HCT116 (cell line): ENCODE measurements at regions not wholly inside any gene's neighbourhood (a gene's known extent, or its start where the extent isn't known, plus 50 kb on each side); places are given as distances from the start of the nearest gene placed in this dataset.

ENCODE experiments used
- ATAC-seq: fragments of 200-7000 bp; cut with Tn5 transposase; 2 replicates; pipeline ENCODE4 v1.9.1; 2020; ENCODE audit warnings: mild to moderate bottlenecking, moderate library complexity
- BruUV-seq: library from RNA; stranded (reverse); fragments of 400-500 nt; replicated peaks from 2 replicates; lab custom pipeline; 2021; lab: Mats Ljungman, UMichigan
- CTCF ChIA-PET: fragments of 300-600 bp; sonication (Branson Sonifier 250); formaldehyde crosslinking; loops from one replicate; lab custom pipeline; 2021; ENCODE audit warnings: antibody characterized with exemption; lab: Charles Lee
- POLR2A ChIA-PET: fragments of 300-600, 350-600 bp; sonication (Branson Sonifier 250); formaldehyde crosslinking; loops from one replicate; lab custom pipeline; 2021; ENCODE audit warnings: antibody characterized with exemption; lab: Charles Lee
- RAD21 ChIA-PET, 2 experiments: fragments of 300-600 bp; sonication (Branson Sonifier 250); formaldehyde crosslinking; loops; one replicate each; lab custom pipeline; 2023; ENCODE audit warnings: low total read pairs in 2 of 2; ENCODE audit not compliant: uncharacterized antibody in 2 of 2, unreplicated experiment in 2 of 2, low non-redundant PET in 1 of 2; lab: Charles Lee
- DNase-seq: peaks from one replicate; pipeline ENCODE4 v3.0.0-alpha.2; 2010; ENCODE audit warnings: low read depth, low spot score
- H2AFZ ChIP-seq: fragments of 200-600 bp; shearing (Covaris generic), sonication (generic); 2 replicates; pipeline ENCODE4 v1.6.1; 2017; ENCODE audit warnings: low read depth, mixed run types, mixed read lengths, antibody characterized with exemption, low read length; ENCODE audit not compliant: poor library complexity, severe bottlenecking
- H3K27ac ChIP-seq: 2 replicates; pipeline ENCODE4 v1.5.1; 2012; ENCODE audit warnings: low read depth, low read length
- H3K27me3 ChIP-seq: fragments of 200-600 bp; sonication (generic); 2 replicates; pipeline ENCODE4 v1.6.1; 2016; ENCODE audit warnings: mixed run types, low read length, mixed read lengths; ENCODE audit not compliant: insufficient read depth
- H3K36me3 ChIP-seq, 2 experiments: fragments of 200-500 bp in 1 of 2; fragments of 200-600 bp in 1 of 2; sonication (Bioruptor generic) in 1 of 2; sonication (generic) in 1 of 2; 2 replicates each; pipeline versions ENCODE4 v1.5.1 to v1.6.1; 2014 to 2016; ENCODE audit warnings: low read length in 2 of 2, inconsistent platforms in 1 of 2, mixed read lengths in 1 of 2, mixed run types in 1 of 2; ENCODE audit not compliant: insufficient read depth in 2 of 2, control insufficient read depth in 1 of 2
- H3K4me1 ChIP-seq, 2 experiments: fragments of 200-600 bp in 1 of 2; sonication (generic) in 1 of 2; 2 replicates each; pipeline versions ENCODE4 v1.5.1 to v1.6.1; 2012 to 2017; ENCODE audit warnings: low read length in 2 of 2, inconsistent platforms in 1 of 2, mild to moderate bottlenecking in 1 of 2, mixed read lengths in 1 of 2, mixed run types in 1 of 2, moderate library complexity in 1 of 2; ENCODE audit not compliant: insufficient read depth in 2 of 2, control insufficient read depth in 1 of 2
- H3K4me2 ChIP-seq: fragments of 200-600 bp; sonication (generic); 2 replicates; pipeline ENCODE4 v1.6.1; 2017; ENCODE audit warnings: mixed run types, low read length, mixed read lengths
- H3K4me3 ChIP-seq, 2 experiments: fragments of 200-600 bp in 1 of 2; sonication (generic) in 1 of 2; replicated peaks in 1 of 2; 2 replicates each; pipeline ENCODE4 v1.5.1; 2011 to 2016; ENCODE audit warnings: low read length in 2 of 2, control low read depth in 1 of 2, low read depth in 1 of 2, mild to moderate bottlenecking in 1 of 2, mixed read lengths in 1 of 2, mixed run types in 1 of 2
- H3K79me2 ChIP-seq: fragments of 200-600 bp; sonication (generic); 2 replicates; pipeline ENCODE4 v1.6.1; 2017; ENCODE audit warnings: mild to moderate bottlenecking, mixed run types, low read length, moderate library complexity, mixed read lengths; ENCODE audit not compliant: insufficient read depth
- H3K9ac ChIP-seq: fragments of 200-600 bp; sonication (generic); 2 replicates; pipeline ENCODE4 v1.6.1; 2016; ENCODE audit warnings: low read length, mixed read lengths
- H3K9me2 ChIP-seq: fragments of 200-600 bp; sonication (generic), shearing (Covaris generic); 2 replicates; pipeline ENCODE4 v1.6.1; 2017; ENCODE audit warnings: mixed run types, mild to moderate bottlenecking, moderate library complexity; ENCODE audit not compliant: insufficient read depth
- H3K9me3 ChIP-seq, 2 experiments: fragments of 200-500 bp in 1 of 2; fragments of 200-600 bp in 1 of 2; sonication (Bioruptor generic) in 1 of 2; sonication (generic) in 1 of 2; 2 replicates each; pipeline ENCODE4 v1.6.1; 2014 to 2017; ENCODE audit warnings: low read length in 2 of 2, mixed read lengths in 2 of 2, inconsistent platforms in 1 of 2, low read depth in 1 of 2, mild to moderate bottlenecking in 1 of 2, mixed run types in 1 of 2, moderate library complexity in 1 of 2; ENCODE audit not compliant: control insufficient read depth in 1 of 2, insufficient read depth in 1 of 2
- H4K20me1 ChIP-seq: fragments of 200-600 bp; sonication (generic), shearing (Covaris generic); 2 replicates; pipeline ENCODE4 v1.6.1; 2017; ENCODE audit warnings: mixed run types, mild to moderate bottlenecking, moderate library complexity; ENCODE audit not compliant: insufficient read depth
- CBX3 ChIP-seq: IDR thresholded peaks from 2 replicates; pipeline ENCODE4 v1.6.1; 2012; ENCODE audit warnings: low read depth
- CEBPB ChIP-seq: IDR thresholded peaks from 2 replicates; pipeline ENCODE4 v1.6.1; 2012; ENCODE audit warnings: low read depth
- EGR1 ChIP-seq: IDR thresholded peaks from 2 replicates; pipeline ENCODE4 v1.6.1; 2012; ENCODE audit warnings: low read depth
- ELF1 ChIP-seq: IDR thresholded peaks from 2 replicates; pipeline ENCODE4 v1.6.1; 2012; ENCODE audit warnings: low read depth, borderline replicate concordance
- EZH2 ChIP-seq: fragments of 200-600 bp; sonication (generic); IDR thresholded peaks from 2 replicates; pipeline ENCODE4 v1.6.1; 2017; ENCODE audit warnings: antibody characterized with exemption, mixed run types
- EZH2phosphoT487 ChIP-seq: fragments of 200-600 bp; IDR thresholded peaks from 2 replicates; pipeline ENCODE4 v1.6.1; 2018; ENCODE audit warnings: antibody characterized with exemption, borderline replicate concordance
- JUND ChIP-seq: IDR thresholded peaks from 2 replicates; pipeline ENCODE4 v1.6.1; 2012
- POLR2AphosphoS5 ChIP-seq: IDR thresholded peaks from 2 replicates; pipeline ENCODE4 v1.6.1; 2011; ENCODE audit warnings: mild to moderate bottlenecking, low read depth, low read length, moderate library complexity
- RAD21 ChIP-seq: IDR thresholded peaks from 2 replicates; pipeline ENCODE4 v1.6.1; 2012; ENCODE audit warnings: low read depth, mild to moderate bottlenecking
- SIN3A ChIP-seq: IDR thresholded peaks from 2 replicates; pipeline ENCODE4 v1.6.1; 2012; ENCODE audit warnings: low read depth
- SP1 ChIP-seq: IDR thresholded peaks from 2 replicates; pipeline ENCODE4 v1.6.1; 2012; ENCODE audit warnings: low read depth
- SRF ChIP-seq: IDR thresholded peaks from 2 replicates; pipeline ENCODE4 v1.6.1; 2012; ENCODE audit warnings: low read depth
- TCF7L2 ChIP-seq: IDR thresholded peaks from 2 replicates; pipeline ENCODE4 v1.7.0; 2011; ENCODE audit warnings: borderline replicate concordance, inconsistent platforms; ENCODE audit not compliant: insufficient read depth, insufficient read length; ENCODE audit errors: extremely low read depth
- YY1 ChIP-seq: IDR thresholded peaks from 2 replicates; pipeline ENCODE4 v1.6.1; 2011; ENCODE audit warnings: low read length, low read depth, moderate library complexity, mild to moderate bottlenecking; ENCODE audit not compliant: insufficient replicate concordance; ENCODE audit errors: extremely low read depth
- ZNF274 ChIP-seq: fragments of 200-500 bp; sonication (Bioruptor generic); IDR thresholded peaks from 2 replicates; pipeline ENCODE4 v1.6.1; 2014; ENCODE audit warnings: mild to moderate bottlenecking, low read depth, low read length, inconsistent platforms
- intact Hi-C: fragments of 100-400 bp; cut with micrococcal nuclease; formaldehyde crosslinking; loops from 2 replicates; pipeline ENCODE4 v1.10.0; 2022
- TF ChIP-seq, protein P1 (sequence below), 3 experiments: fragments of 200-600 bp in 1 of 3; sonication (generic) in 1 of 3; IDR thresholded peaks in 2 of 3; conservative IDR thresholded peaks in 1 of 3; 2 replicates each; pipeline ENCODE4 v1.5.1; 2012 to 2017; ENCODE audit warnings: low read depth in 2 of 3, low read length in 2 of 3, antibody characterized with exemption in 1 of 3, borderline replicate concordance in 1 of 3, control low read depth in 1 of 3, mild to moderate bottlenecking in 1 of 3, mixed read lengths in 1 of 3, mixed run types in 1 of 3, moderate library complexity in 1 of 3; ENCODE audit not compliant: insufficient read depth in 1 of 3
- TF ChIP-seq, protein P2 (sequence below): IDR thresholded peaks from 2 replicates; pipeline ENCODE4 v1.6.1; 2012; ENCODE audit warnings: low read depth
- TF ChIP-seq, protein P3 (sequence below): IDR thresholded peaks from 2 replicates; pipeline ENCODE4 v1.6.1; 2012

GRCh38 chr4:126513596-126513995, 1119.2 kb upstream of the INTU start:
- Histone ChIP-seq H3K4me3 (no peak overlapping the region), H3K36me3 (no peaks in the 10 kb centered on the region), H2AFZ (no peak overlapping the region), H3K9me3 (no peaks in the 10 kb centered on the region), H3K27me3 (no peaks in the 10 kb centered on the region), H4K20me1 (no peaks in the 10 kb centered on the region), H3K79me2 (no peaks in the 10 kb centered on the region), H3K4me2 (no peak overlapping the region), H3K9ac (no peak overlapping the region), H3K27ac (no peak overlapping the region), H3K9me2 (no peaks in the 10 kb centered on the region), H3K4me1 (no peaks in the 10 kb centered on the region)
- ATAC-seq (no peak), DNase-seq (no peak)
- ChIA-PET RAD21 (no interaction called here), CTCF (no interaction called here), POLR2A (no interaction called here)
- intact Hi-C loops = no loop called here
- no TSS peak for BruUV-seq
- TF ChIP-seq ELF1 (no peak), CBX3 (no peak), CEBPB (no peak)
- TF ChIP-seq, all 23 proteins: peak for 0

GRCh38 chr4:126520731-126521130, 1112.0 kb upstream of the INTU start:
- H3K27me3 ChIP-seq = no peaks in the 10 kb centered on the region
- no peak overlapping the region for H3K27ac ChIP-seq
- H2AFZ ChIP-seq = no peak overlapping the region
- no peak overlapping the region for H3K9ac ChIP-seq
- no TSS peak for BruUV-seq
- no peaks in the 10 kb centered on the region for H3K4me1 ChIP-seq
- H3K4me2 ChIP-seq = no peak overlapping the region
- no peaks in the 10 kb centered on the region for H3K9me2 ChIP-seq
- no peaks in the 10 kb centered on the region for H3K36me3 ChIP-seq
- intact Hi-C loops = no loop called here
- H3K4me3 ChIP-seq = no peak overlapping the region
- ChIA-PET POLR2A (no interaction called here), RAD21 (no interaction called here), CTCF (no interaction called here)
- no peaks in the 10 kb centered on the region for H3K9me3 ChIP-seq
- no peak for DNase-seq
- TF ChIP-seq, protein P1, sequence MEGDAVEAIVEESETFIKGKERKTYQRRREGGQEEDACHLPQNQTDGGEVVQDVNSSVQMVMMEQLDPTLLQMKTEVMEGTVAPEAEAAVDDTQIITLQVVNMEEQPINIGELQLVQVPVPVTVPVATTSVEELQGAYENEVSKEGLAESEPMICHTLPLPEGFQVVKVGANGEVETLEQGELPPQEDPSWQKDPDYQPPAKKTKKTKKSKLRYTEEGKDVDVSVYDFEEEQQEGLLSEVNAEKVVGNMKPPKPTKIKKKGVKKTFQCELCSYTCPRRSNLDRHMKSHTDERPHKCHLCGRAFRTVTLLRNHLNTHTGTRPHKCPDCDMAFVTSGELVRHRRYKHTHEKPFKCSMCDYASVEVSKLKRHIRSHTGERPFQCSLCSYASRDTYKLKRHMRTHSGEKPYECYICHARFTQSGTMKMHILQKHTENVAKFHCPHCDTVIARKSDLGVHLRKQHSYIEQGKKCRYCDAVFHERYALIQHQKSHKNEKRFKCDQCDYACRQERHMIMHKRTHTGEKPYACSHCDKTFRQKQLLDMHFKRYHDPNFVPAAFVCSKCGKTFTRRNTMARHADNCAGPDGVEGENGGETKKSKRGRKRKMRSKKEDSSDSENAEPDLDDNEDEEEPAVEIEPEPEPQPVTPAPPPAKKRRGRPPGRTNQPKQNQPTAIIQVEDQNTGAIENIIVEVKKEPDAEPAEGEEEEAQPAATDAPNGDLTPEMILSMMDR (IDR thresholded peaks at IDR 0.05 in 2 of 3, conservative IDR thresholded peaks at IDR 0.05 in 1 of 3; ENCODE audit: borderline replicate concordance in 1 of 3, insufficient read depth in 1 of 3, low read depth in 2 of 3, low read length in 2 of 3) = no peak
- no peak for TF ChIP-seq POLR2AphosphoS5
- no peak for TF ChIP-seq EZH2
- no peak for TF ChIP-seq SRF
- TF ChIP-seq SIN3A = no peak
- no peak for TF ChIP-seq EGR1
- no peak for TF ChIP-seq ZNF274
- no peak for TF ChIP-seq EZH2phosphoT487
- no peak for TF ChIP-seq CBX3
- no peak for TF ChIP-seq RAD21
- no peak for TF ChIP-seq JUND
- no peak for TF ChIP-seq YY1
- TF ChIP-seq, protein P2, sequence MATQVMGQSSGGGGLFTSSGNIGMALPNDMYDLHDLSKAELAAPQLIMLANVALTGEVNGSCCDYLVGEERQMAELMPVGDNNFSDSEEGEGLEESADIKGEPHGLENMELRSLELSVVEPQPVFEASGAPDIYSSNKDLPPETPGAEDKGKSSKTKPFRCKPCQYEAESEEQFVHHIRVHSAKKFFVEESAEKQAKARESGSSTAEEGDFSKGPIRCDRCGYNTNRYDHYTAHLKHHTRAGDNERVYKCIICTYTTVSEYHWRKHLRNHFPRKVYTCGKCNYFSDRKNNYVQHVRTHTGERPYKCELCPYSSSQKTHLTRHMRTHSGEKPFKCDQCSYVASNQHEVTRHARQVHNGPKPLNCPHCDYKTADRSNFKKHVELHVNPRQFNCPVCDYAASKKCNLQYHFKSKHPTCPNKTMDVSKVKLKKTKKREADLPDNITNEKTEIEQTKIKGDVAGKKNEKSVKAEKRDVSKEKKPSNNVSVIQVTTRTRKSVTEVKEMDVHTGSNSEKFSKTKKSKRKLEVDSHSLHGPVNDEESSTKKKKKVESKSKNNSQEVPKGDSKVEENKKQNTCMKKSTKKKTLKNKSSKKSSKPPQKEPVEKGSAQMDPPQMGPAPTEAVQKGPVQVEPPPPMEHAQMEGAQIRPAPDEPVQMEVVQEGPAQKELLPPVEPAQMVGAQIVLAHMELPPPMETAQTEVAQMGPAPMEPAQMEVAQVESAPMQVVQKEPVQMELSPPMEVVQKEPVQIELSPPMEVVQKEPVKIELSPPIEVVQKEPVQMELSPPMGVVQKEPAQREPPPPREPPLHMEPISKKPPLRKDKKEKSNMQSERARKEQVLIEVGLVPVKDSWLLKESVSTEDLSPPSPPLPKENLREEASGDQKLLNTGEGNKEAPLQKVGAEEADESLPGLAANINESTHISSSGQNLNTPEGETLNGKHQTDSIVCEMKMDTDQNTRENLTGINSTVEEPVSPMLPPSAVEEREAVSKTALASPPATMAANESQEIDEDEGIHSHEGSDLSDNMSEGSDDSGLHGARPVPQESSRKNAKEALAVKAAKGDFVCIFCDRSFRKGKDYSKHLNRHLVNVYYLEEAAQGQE = no peak
- TF ChIP-seq, protein P3, sequence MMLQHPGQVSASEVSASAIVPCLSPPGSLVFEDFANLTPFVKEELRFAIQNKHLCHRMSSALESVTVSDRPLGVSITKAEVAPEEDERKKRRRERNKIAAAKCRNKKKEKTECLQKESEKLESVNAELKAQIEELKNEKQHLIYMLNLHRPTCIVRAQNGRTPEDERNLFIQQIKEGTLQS = no peak
- TF ChIP-seq SP1 = no peak
- TF ChIP-seq TCF7L2 = no peak
- H3K79me2 ChIP-seq = no peaks in the 10 kb centered on the region
- no peak for ATAC-seq
- H4K20me1 ChIP-seq = no peaks in the 10 kb centered on the region
